ENCODE measurements at regions not wholly inside any gene's neighbourhood (a gene's known extent, or its start where the extent isn't known, plus 50 kb on each side); places are given as distances from the start of the nearest gene placed in this dataset.

GRCh38 chr3:56911363-56911762 is 109.6 kb upstream of the ARHGEF3 start:
- peaks cover 15% of the 10 kb centered on the region for H3K4me1 ChIP-seq (ENCODE audit: insufficient read depth, low read length, severe bottlenecking)
- H3K36me3 ChIP-seq (ENCODE audit: insufficient read depth, low read length) = no peaks in the 10 kb centered on the region
- H3K27me3 ChIP-seq (ENCODE audit: insufficient read depth, low read length) = no peaks in the 10 kb centered on the region
- no peaks in the 10 kb centered on the region for H3F3A ChIP-seq (ENCODE audit: insufficient read depth, low read length)
- H3K9me2 ChIP-seq (ENCODE audit: low read depth, low read length) = no peaks in the 10 kb centered on the region
- no peaks in the 10 kb centered on the region for H3K79me2 ChIP-seq (ENCODE audit: insufficient read depth, low read length)
- H3K4me2 ChIP-seq (ENCODE audit: low read length) = no peak overlapping the region
- H3K9me3 ChIP-seq (ENCODE audit: low read length) = no peaks in the 10 kb centered on the region
- no peak overlapping the region for H2AFZ ChIP-seq (ENCODE audit: low read length)
- no peaks in the 10 kb centered on the region for H4K20me1 ChIP-seq (ENCODE audit: insufficient read depth, low read length)
- TF ChIP-seq EZH2 (IDR thresholded peaks at IDR 0.05; ENCODE audit: borderline replicate concordance, low read length) = no peak
- TF ChIP-seq, protein P1, sequence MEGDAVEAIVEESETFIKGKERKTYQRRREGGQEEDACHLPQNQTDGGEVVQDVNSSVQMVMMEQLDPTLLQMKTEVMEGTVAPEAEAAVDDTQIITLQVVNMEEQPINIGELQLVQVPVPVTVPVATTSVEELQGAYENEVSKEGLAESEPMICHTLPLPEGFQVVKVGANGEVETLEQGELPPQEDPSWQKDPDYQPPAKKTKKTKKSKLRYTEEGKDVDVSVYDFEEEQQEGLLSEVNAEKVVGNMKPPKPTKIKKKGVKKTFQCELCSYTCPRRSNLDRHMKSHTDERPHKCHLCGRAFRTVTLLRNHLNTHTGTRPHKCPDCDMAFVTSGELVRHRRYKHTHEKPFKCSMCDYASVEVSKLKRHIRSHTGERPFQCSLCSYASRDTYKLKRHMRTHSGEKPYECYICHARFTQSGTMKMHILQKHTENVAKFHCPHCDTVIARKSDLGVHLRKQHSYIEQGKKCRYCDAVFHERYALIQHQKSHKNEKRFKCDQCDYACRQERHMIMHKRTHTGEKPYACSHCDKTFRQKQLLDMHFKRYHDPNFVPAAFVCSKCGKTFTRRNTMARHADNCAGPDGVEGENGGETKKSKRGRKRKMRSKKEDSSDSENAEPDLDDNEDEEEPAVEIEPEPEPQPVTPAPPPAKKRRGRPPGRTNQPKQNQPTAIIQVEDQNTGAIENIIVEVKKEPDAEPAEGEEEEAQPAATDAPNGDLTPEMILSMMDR (IDR thresholded peaks at IDR 0.05; ENCODE audit: low read length) = no peak
- no peak overlapping the region for H3K9ac ChIP-seq (ENCODE audit: low read length)
- no peak overlapping the region for H3K4me3 ChIP-seq (ENCODE audit: low read depth, low read length, poor library complexity, severe bottlenecking)
- H3K27ac ChIP-seq (ENCODE audit: low read depth, low read length, poor library complexity, severe bottlenecking) = no peak overlapping the region

- Histone ChIP-seq H3K36me3 (ENCODE audit: insufficient read depth, low read length) (no peaks in the 10 kb centered on the region), H3K9me3 (ENCODE audit: low read length) (no peaks in the 10 kb centered on the region), H3K79me2 (ENCODE audit: insufficient read depth, low read length) (no peaks in the 10 kb centered on the region), H3K4me1 (ENCODE audit: insufficient read depth, low read length, severe bottlenecking) (no peaks in the 10 kb centered on the region), H3K27me3 (ENCODE audit: insufficient read depth, low read length) (no peaks in the 10 kb centered on the region), H2AFZ (ENCODE audit: low read length) (no peak overlapping the region), H3K9me2 (ENCODE audit: low read depth, low read length) (no peaks in the 10 kb centered on the region), H3K4me2 (ENCODE audit: low read length) (no peak overlapping the region), H3K27ac (ENCODE audit: low read depth, low read length, poor library complexity, severe bottlenecking) (no peak overlapping the region), H3F3A (ENCODE audit: insufficient read depth, low read length) (no peaks in the 10 kb centered on the region), H3K4me3 (ENCODE audit: low read depth, low read length, poor library complexity, severe bottlenecking) (no peak overlapping the region), H3K9ac (ENCODE audit: low read length) (no peak overlapping the region), H4K20me1 (ENCODE audit: insufficient read depth, low read length) (no peaks in the 10 kb centered on the region)
- TF ChIP-seq EZH2 (IDR thresholded peaks at IDR 0.05; ENCODE audit: borderline replicate concordance, low read length) = no peak
- TF ChIP-seq, protein P1 (IDR thresholded peaks at IDR 0.05; ENCODE audit: low read length) = no peak
Observed at GRCh38 chr3:56909349-56909748, 107.6 kb upstream of the ARHGEF3 start.

GRCh38 chr3:56908004-56908403 is 106.3 kb upstream of the ARHGEF3 start:
- H3K4me1 ChIP-seq (ENCODE audit: insufficient read depth, low read length, severe bottlenecking) = no peaks in the 10 kb centered on the region
- no peak overlapping the region for H3K27ac ChIP-seq (ENCODE audit: low read depth, low read length, poor library complexity, severe bottlenecking)
- no peaks in the 10 kb centered on the region for H3K36me3 ChIP-seq (ENCODE audit: insufficient read depth, low read length)
- H3K4me2 ChIP-seq (ENCODE audit: low read length) = no peak overlapping the region
- no peaks in the 10 kb centered on the region for H3K9me3 ChIP-seq (ENCODE audit: low read length)
- H3K9me2 ChIP-seq (ENCODE audit: low read depth, low read length) = no peaks in the 10 kb centered on the region
- no peaks in the 10 kb centered on the region for H4K20me1 ChIP-seq (ENCODE audit: insufficient read depth, low read length)
- no peaks in the 10 kb centered on the region for H3F3A ChIP-seq (ENCODE audit: insufficient read depth, low read length)
- H3K9ac ChIP-seq (ENCODE audit: low read length) = no peak overlapping the region
- TF ChIP-seq, protein P1 (IDR thresholded peaks at IDR 0.05; ENCODE audit: low read length) = no peak
- TF ChIP-seq EZH2 (IDR thresholded peaks at IDR 0.05; ENCODE audit: borderline replicate concordance, low read length) = no peak
- H3K4me3 ChIP-seq (ENCODE audit: low read depth, low read length, poor library complexity, severe bottlenecking) = no peak overlapping the region
- H2AFZ ChIP-seq (ENCODE audit: low read length) = no peak overlapping the region
- H3K79me2 ChIP-seq (ENCODE audit: insufficient read depth, low read length) = no peaks in the 10 kb centered on the region
- H3K27me3 ChIP-seq (ENCODE audit: insufficient read depth, low read length) = no peaks in the 10 kb centered on the region
